NCI-H345 (cell line): ENCODE measurements at regions not wholly inside any gene's neighbourhood (a gene's known extent, or its start where the extent isn't known, plus 50 kb on each side); places are given as distances from the start of the nearest gene placed in this dataset.
A peak's percentile ranks its signal among the peaks of the same experiment; 100 is the strongest.
"Not testable (repeated sequence)": the region's sequence is repeated elsewhere in the genome, so short reads cannot be mapped to it uniquely, and the experiment has no call there.

Experiments used
- DNase-seq: peaks from one replicate; lab custom pipeline; 2025; lab: John Stamatoyannopoulos, UW

- DNase-seq = no peak
Measured at GRCh38 chr14:106058342-106058741, 532.0 kb downstream of the TMEM121 start.

GRCh38 chr14:106060276-106060975 is 534.0 kb downstream of the TMEM121 start:
- no peak for DNase-seq

- DNase-seq = peak; percentile 8
Measured at GRCh38 chr14:106061877-106062500, 535.6 kb downstream of the TMEM121 start.

GRCh38 chr14:106062502-106063272 is 536.3 kb downstream of the TMEM121 start:
- no peak for DNase-seq

- no peak for DNase-seq
Measured at GRCh38 chr14:106067935-106068334, 541.6 kb downstream of the TMEM121 start.

GRCh38 chr14:106069804-106070625 is 543.6 kb downstream of the TMEM121 start:
- no peak for DNase-seq

- no peak for DNase-seq
Measured at GRCh38 chr14:106080922-106081321, 554.5 kb downstream of the TMEM121 start.

- DNase-seq = not testable (repeated sequence)
Measured at GRCh38 chr14:106081721-106082120, 555.3 kb downstream of the TMEM121 start.

- DNase-seq = no peak
Measured at GRCh38 chr14:106083082-106083481, 556.7 kb downstream of the TMEM121 start.

GRCh38 chr14:106087837-106088236 is 561.5 kb downstream of the TMEM121 start:
- no peak for DNase-seq

- DNase-seq = not testable (repeated sequence)
Measured at GRCh38 chr14:106088860-106089259, 562.5 kb downstream of the TMEM121 start.

GRCh38 chr14:106094654-106095189 is 568.3 kb downstream of the TMEM121 start:
- peak; percentile 1 for DNase-seq

GRCh38 chr14:106107703-106108102 is 581.3 kb downstream of the TMEM121 start:
- DNase-seq = no peak

- no peak for DNase-seq
Measured at GRCh38 chr14:106109337-106109736, 583.0 kb downstream of the TMEM121 start.

GRCh38 chr14:106115401-106115800 is 589.0 kb downstream of the TMEM121 start:
- DNase-seq = no peak

- DNase-seq = not testable (repeated sequence)
Measured at GRCh38 chr14:106116339-106116930, 590.1 kb downstream of the TMEM121 start.

- DNase-seq = no peak
Measured at GRCh38 chr14:106120101-106120500, 593.7 kb downstream of the TMEM121 start.

GRCh38 chr14:106129274-106129673 is 602.9 kb downstream of the TMEM121 start:
- DNase-seq = no peak

GRCh38 chr14:106129904-106130661 is 603.7 kb downstream of the TMEM121 start:
- DNase-seq = not testable (repeated sequence)

- not testable (repeated sequence) for DNase-seq
Measured at GRCh38 chr14:106133126-106133525, 606.7 kb downstream of the TMEM121 start.

- DNase-seq = no peak
Measured at GRCh38 chr14:106134886-106135285, 608.5 kb downstream of the TMEM121 start.
